HEK293T (cell line): ENCODE measurements at regions not wholly inside any gene's neighbourhood (a gene's known extent, or its start where the extent isn't known, plus 50 kb on each side); places are given as distances from the start of the nearest gene placed in this dataset.

Source experiments
- NFRKB ChIP-seq: fragments of 450-650 bp; IDR thresholded peaks from 2 replicates; pipeline ENCODE4 v1.6.1; 2016; ENCODE audit warnings: mild to moderate bottlenecking, moderate library complexity
- SP1 ChIP-seq: fragments of 450-650 bp; IDR thresholded peaks from 2 replicates; pipeline ENCODE4 v1.6.1; 2017

DNA sequence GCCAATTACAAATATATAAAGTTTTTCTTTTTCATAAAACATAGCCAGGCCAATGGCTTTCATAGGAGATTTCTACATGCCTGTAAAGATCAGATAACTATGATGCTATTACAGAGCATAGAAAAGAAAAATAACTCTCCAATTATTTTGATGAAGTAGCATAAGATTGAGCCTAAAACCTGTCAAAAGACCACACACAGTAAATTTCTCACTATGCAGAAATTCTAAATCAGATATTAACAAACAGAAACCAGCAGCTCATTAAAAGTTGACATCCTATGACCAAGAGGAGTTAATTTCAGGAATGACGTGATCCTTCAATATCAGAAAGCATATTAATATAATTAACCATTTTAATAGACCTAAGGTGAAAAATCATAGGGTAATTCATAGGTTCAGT is 139.0 kb upstream of the PIEZO2 start:
- TF ChIP-seq SP1 (no peak), NFRKB (no peak)
